Activated T-cell treated with anti-CD3 and anti-CD28 coated beads for 48 hours (primary cell): ENCODE measurements at regions not wholly inside any gene's neighbourhood (a gene's known extent, or its start where the extent isn't known, plus 50 kb on each side); places are given as distances from the start of the nearest gene placed in this dataset.
"Not testable (repeated sequence)": the region's sequence is repeated elsewhere in the genome, so short reads cannot be mapped to it uniquely, and the experiment has no call there.

ENCODE experiments used
- DNase-seq: peaks from one replicate; pipeline ENCODE4 v3.0.0-alpha.2; 2020; ENCODE audit warnings: low read depth

- DNase-seq: no peak
These were observed 57.6 kb downstream of the PTTG1 start for GRCh38 chr5:160479220-160479619.

- no peak for DNase-seq
These were observed 58.3 kb downstream of the PTTG1 start for GRCh38 chr5:160479926-160480325.

GRCh38 chr5:160480652-160481051 lies 59.0 kb downstream of the PTTG1 start:
- DNase-seq: no peak

GRCh38 chr5:160484678-160485077 lies 63.0 kb downstream of the PTTG1 start:
- DNase-seq: no peak

GRCh38 chr5:160485364-160485969 lies 63.8 kb downstream of the PTTG1 start:
- DNase-seq: no peak

- no peak for DNase-seq
These were observed 64.9 kb downstream of the PTTG1 start for GRCh38 chr5:160486573-160486972.

GRCh38 chr5:160488394-160489325 lies 67.0 kb downstream of the PTTG1 start:
- no peak for DNase-seq

GRCh38 chr5:160491438-160491837 lies 69.8 kb downstream of the PTTG1 start:
- DNase-seq: no peak

GRCh38 chr5:160492565-160492964 lies 70.9 kb downstream of the PTTG1 start:
- DNase-seq: no peak

GRCh38 chr5:160493806-160494338 lies 72.2 kb downstream of the PTTG1 start:
- no peak for DNase-seq

- DNase-seq: no peak
These were observed 72.8 kb downstream of the PTTG1 start for GRCh38 chr5:160494451-160494850.

GRCh38 chr5:160496334-160496733 lies 74.7 kb downstream of the PTTG1 start:
- no peak for DNase-seq

GRCh38 chr5:160496784-160497183 lies 75.1 kb downstream of the PTTG1 start:
- DNase-seq: no peak

GRCh38 chr5:160497878-160498277 lies 76.2 kb downstream of the PTTG1 start:
- no peak for DNase-seq

- not testable (repeated sequence) for DNase-seq
These were observed 76.9 kb downstream of the PTTG1 start for GRCh38 chr5:160498441-160499043.

GRCh38 chr5:160500786-160501779 lies 79.4 kb downstream of the PTTG1 start:
- DNase-seq: no peak

GRCh38 chr5:160504906-160505305 lies 83.3 kb downstream of the PTTG1 start:
- no peak for DNase-seq

- DNase-seq: peak; percentile 56
These were observed 84.7 kb downstream of the PTTG1 start for GRCh38 chr5:160506006-160507004.

- no peak for DNase-seq
These were observed 85.6 kb downstream of the PTTG1 start for GRCh38 chr5:160507221-160507721.

GRCh38 chr5:160508780-160509361 lies 87.2 kb downstream of the PTTG1 start:
- peak; percentile 50 for DNase-seq
